ENCODE measurements at regions not wholly inside any gene's neighbourhood (a gene's known extent, or its start where the extent isn't known, plus 50 kb on each side); places are given as distances from the start of the nearest gene placed in this dataset.

DNA sequence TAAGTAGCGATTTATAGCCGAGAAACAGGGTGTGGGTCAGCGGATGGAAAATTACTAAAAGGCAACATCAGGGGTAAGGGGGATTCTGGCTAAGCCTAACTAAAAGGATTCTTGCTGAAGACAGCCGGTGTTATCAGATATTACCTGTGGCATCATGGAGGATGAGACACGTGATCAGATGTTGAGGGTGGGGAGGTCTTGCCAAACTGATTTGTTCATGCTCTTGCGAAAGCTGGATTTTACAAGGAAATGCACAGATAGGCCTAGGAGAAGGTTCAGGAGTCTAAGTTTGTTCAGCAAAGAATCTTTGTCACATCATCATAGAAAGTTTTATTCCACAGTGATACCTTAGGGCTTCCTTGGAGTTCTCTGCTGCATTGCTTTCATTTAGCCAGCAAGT is 396.8 kb upstream of the TBL1XR1 start:
- no peak overlapping the region for H3K4me3 Mint-ChIP-seq (ENCODE audit: unreplicated experiment)
- no peak overlapping the region for H3K27ac Mint-ChIP-seq (ENCODE audit: unreplicated experiment)
- no peak for DNase-seq (ENCODE audit: low spot score)
- TF ChIP-seq, protein P1, sequence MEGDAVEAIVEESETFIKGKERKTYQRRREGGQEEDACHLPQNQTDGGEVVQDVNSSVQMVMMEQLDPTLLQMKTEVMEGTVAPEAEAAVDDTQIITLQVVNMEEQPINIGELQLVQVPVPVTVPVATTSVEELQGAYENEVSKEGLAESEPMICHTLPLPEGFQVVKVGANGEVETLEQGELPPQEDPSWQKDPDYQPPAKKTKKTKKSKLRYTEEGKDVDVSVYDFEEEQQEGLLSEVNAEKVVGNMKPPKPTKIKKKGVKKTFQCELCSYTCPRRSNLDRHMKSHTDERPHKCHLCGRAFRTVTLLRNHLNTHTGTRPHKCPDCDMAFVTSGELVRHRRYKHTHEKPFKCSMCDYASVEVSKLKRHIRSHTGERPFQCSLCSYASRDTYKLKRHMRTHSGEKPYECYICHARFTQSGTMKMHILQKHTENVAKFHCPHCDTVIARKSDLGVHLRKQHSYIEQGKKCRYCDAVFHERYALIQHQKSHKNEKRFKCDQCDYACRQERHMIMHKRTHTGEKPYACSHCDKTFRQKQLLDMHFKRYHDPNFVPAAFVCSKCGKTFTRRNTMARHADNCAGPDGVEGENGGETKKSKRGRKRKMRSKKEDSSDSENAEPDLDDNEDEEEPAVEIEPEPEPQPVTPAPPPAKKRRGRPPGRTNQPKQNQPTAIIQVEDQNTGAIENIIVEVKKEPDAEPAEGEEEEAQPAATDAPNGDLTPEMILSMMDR (IDR thresholded peaks at IDR 0.05) = no peak
- no peaks in the 10 kb centered on the region for H3K9me3 Mint-ChIP-seq (ENCODE audit: low read depth)
- H3K36me3 Mint-ChIP-seq (ENCODE audit: low read depth) = no peaks in the 10 kb centered on the region
- peaks cover 92% of the 10 kb centered on the region for H3K4me1 Mint-ChIP-seq (ENCODE audit: low read depth)
- no peaks in the 10 kb centered on the region for H3K27me3 Mint-ChIP-seq (ENCODE audit: low read depth)

DNA sequence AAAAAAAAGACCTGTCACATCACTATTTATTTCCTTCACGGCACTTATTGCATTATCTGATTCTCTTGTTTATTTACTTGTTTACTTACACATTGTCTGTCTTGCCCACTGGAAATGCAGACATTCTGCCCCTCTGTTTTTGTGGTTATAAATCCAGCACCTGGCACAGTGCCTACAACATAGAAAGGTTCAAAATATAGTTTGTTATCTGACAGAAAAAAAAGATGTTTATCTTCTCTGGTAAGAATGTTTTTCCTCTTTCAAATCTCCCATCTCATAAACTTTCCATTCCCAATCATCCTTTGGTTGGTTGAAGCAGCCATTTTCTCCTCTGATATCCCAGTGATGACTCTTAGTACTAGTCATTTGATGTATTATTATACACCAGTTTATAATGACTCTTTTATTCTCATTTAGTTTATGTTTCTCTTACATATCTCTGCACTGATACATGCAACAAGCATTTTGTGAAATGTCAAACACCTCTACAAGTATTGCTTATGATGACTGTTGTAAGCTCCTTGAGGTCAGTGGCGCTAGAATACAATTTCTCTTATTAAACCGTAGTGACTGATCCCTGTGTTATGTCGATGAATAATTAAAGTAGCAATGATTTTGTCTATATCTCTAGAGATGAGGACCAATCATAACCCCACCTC is 398.4 kb upstream of the TBL1XR1 start:
- DNase-seq (ENCODE audit: low spot score) = no peak
- no peak overlapping the region for H3K27ac Mint-ChIP-seq (ENCODE audit: unreplicated experiment)
- no peaks in the 10 kb centered on the region for H3K9me3 Mint-ChIP-seq (ENCODE audit: low read depth)
- no peak overlapping the region for H3K4me3 Mint-ChIP-seq (ENCODE audit: unreplicated experiment)
- H3K27me3 Mint-ChIP-seq (ENCODE audit: low read depth) = no peaks in the 10 kb centered on the region
- H3K4me1 Mint-ChIP-seq (ENCODE audit: low read depth) = peaks cover 85% of the 10 kb centered on the region
- TF ChIP-seq, protein P1 (IDR thresholded peaks at IDR 0.05) = no peak
- no peaks in the 10 kb centered on the region for H3K36me3 Mint-ChIP-seq (ENCODE audit: low read depth)

DNA sequence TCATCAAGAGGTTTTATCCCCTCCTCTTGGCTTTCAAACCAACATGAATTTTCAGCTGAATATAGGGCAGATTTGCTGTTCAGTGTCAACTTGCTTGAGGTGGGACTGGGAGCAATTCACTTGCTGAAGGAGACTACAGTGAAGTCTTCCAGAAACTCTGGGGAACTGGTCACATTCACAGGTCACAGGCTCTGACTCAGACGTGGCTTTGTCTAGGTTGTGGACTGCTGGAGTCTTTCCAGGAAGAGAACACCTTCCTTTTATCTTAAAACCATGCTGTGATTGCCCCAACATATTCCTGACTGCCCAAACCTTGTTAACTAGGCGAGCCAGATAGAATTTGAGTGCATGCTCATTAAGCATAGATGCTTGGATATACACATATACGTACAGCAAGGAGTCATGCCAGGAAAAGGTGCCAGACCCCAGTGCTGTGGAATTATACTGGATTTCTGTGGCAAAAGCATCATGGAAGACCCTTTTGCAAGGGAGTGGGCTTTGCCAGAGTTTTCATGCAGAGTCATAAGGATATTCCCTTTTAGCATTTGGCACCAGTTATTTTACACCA is 399.1 kb upstream of the TBL1XR1 start:
- H3K4me3 Mint-ChIP-seq (ENCODE audit: unreplicated experiment) = no peak overlapping the region
- no peaks in the 10 kb centered on the region for H3K9me3 Mint-ChIP-seq (ENCODE audit: low read depth)
- H3K27me3 Mint-ChIP-seq (ENCODE audit: low read depth) = no peaks in the 10 kb centered on the region
- H3K36me3 Mint-ChIP-seq (ENCODE audit: low read depth) = no peaks in the 10 kb centered on the region
- H3K27ac Mint-ChIP-seq (ENCODE audit: unreplicated experiment) = no peak overlapping the region
- H3K4me1 Mint-ChIP-seq (ENCODE audit: low read depth) = peaks cover 79% of the 10 kb centered on the region
- DNase-seq (ENCODE audit: low spot score) = no peak
- TF ChIP-seq, protein P1 (IDR thresholded peaks at IDR 0.05) = no peak

DNA sequence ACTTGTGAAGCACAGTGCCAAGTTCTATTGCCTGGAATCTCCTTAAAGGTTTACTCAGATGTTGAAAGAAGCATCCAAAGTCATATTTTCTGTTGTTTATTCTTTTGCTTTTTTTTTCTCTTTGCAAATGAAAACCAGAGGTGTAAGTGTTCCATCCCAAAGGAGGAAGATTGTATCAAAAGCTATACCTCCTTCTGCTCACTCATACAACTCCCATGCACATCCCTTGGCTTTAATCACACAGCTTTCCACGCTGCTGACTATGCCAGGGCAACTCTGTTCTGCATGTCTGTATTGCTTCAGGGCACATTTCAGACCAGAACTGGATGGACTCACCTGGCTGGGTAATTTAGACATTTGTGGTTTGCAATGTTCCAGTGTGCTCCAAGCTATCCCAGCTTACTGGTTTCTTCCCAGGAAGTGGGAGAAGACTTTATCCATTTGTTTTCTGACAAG is 399.6 kb upstream of the TBL1XR1 start:
- TF ChIP-seq, protein P1 (IDR thresholded peaks at IDR 0.05) = no peak
- Mint-ChIP-seq H3K9me3 (ENCODE audit: low read depth) (no peaks in the 10 kb centered on the region), H3K36me3 (ENCODE audit: low read depth) (no peaks in the 10 kb centered on the region), H3K27ac (ENCODE audit: unreplicated experiment) (peak overlapping the region; percentile 75), H3K4me1 (ENCODE audit: low read depth) (peaks cover 74% of the 10 kb centered on the region), H3K4me3 (ENCODE audit: unreplicated experiment) (no peak overlapping the region), H3K27me3 (ENCODE audit: low read depth) (no peaks in the 10 kb centered on the region)
- DNase-seq (ENCODE audit: low spot score) = no peak

DNA sequence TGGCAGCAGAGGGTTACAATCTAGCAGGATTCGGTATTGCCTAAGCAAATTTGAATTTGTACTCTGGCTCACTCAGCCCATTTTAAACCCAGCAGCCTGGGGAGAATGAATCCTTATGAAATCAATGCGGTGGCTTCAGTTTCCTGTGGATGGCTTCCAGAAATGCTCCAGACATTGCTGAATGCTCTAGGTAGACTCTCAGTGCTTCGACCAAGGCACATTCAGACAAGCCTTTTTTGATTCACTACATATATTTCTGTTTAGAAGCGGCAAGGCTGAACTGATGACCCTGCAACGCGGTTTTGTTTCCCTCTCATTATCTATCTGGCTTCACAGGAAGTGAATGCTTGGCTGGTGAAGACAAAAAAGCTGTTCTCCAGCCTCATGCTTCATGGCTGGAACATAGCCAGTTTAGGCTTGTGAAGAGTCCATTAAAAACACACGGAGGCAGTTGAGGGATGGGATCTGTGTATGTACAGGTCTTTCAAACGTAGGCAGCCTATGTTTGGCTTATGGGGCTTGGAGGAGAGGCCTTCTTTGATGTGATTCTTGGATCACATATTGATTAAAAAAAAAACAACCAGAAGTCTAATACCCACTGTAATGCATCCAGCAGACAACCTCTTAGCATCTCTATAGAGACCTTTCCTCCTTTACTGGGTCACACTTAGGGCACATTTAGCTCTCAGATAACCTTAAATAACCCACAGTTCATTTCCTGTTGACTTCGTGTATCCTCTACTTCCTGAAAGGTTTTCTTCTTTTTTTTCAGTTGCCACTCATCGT is 400.2 kb upstream of the TBL1XR1 start:
- Mint-ChIP-seq H3K4me3 (ENCODE audit: unreplicated experiment) (no peak overlapping the region), H3K27ac (ENCODE audit: unreplicated experiment) (peak overlapping the region; percentile 75), H3K36me3 (ENCODE audit: low read depth) (no peaks in the 10 kb centered on the region), H3K9me3 (ENCODE audit: low read depth) (no peaks in the 10 kb centered on the region), H3K4me1 (ENCODE audit: low read depth) (peaks cover 72% of the 10 kb centered on the region), H3K27me3 (ENCODE audit: low read depth) (no peaks in the 10 kb centered on the region)
- TF ChIP-seq, protein P1 (IDR thresholded peaks at IDR 0.05) = no peak
- no peak for DNase-seq (ENCODE audit: low spot score)

All from chondrocyte (in vitro differentiated cells).